ENCODE measurements at regions not wholly inside any gene's neighbourhood (a gene's known extent, or its start where the extent isn't known, plus 50 kb on each side); places are given as distances from the start of the nearest gene placed in this dataset.
A peak's percentile ranks its signal among the peaks of the same experiment; 100 is the strongest.

GRCh38 chr10:131744346-131744745, 156.5 kb upstream of the PPP2R2D start:
- peaks cover 0 to 24% (median 17%) of the 10 kb centered on the region in 3 donors for H3K27me3 ChIP-seq (ENCODE audit: insufficient read depth in 3 of 3, low read length in 2 of 3)
- no peaks in the 10 kb centered on the region for H3K9me3 ChIP-seq
- no peaks in the 10 kb centered on the region for H3K36me3 ChIP-seq (ENCODE audit: insufficient read depth in 1 of 2, low read depth in 1 of 2)
- TF ChIP-seq CTCF (IDR thresholded peaks at IDR 0.05) = no peak
- H3K4me1 ChIP-seq = no peaks in the 10 kb centered on the region
- no peak overlapping the region for H3K27ac ChIP-seq
- no peak overlapping the region for H3K4me3 ChIP-seq
- intact Hi-C loops (cut with DNase I) = no loop called here
- ATAC-seq (no peak), DNase-seq (peak in 1 of 2 donors; percentile 21)
- WGBS, 3 donors = 42 to 55% (median 51%) methylated on average over 10 of the region's 10 CpGs

- H3K9me3 ChIP-seq = no peaks in the 10 kb centered on the region
- intact Hi-C loops (cut with DNase I) = no loop called here
- TF ChIP-seq CTCF (IDR thresholded peaks at IDR 0.05) = no peak
- no peak for ATAC-seq
- H3K4me1 ChIP-seq = no peaks in the 10 kb centered on the region
- no peak overlapping the region for H3K27ac ChIP-seq
- WGBS, 3 donors = 81 to 89% (median 87%) methylated on average over 11 to 12 of the region's 12 CpGs
- H3K36me3 ChIP-seq (ENCODE audit: insufficient read depth in 1 of 2, low read depth in 1 of 2) = no peaks in the 10 kb centered on the region
- peak in 1 of 2 donors; percentile 32 for DNase-seq
- peaks cover 0 to 37% (median 17%) of the 10 kb centered on the region in 3 donors for H3K27me3 ChIP-seq (ENCODE audit: insufficient read depth in 3 of 3, low read length in 2 of 3)
- no peak overlapping the region for H3K4me3 ChIP-seq
Measured at GRCh38 chr10:131745591-131745990, 155.2 kb upstream of the PPP2R2D start.

GRCh38 chr10:131746241-131746711, 154.5 kb upstream of the PPP2R2D start:
- intact Hi-C loops (cut with DNase I) = no loop called here
- no peak for TF ChIP-seq CTCF (IDR thresholded peaks at IDR 0.05)
- peaks cover 0 to 37% (median 17%) of the 10 kb centered on the region in 3 donors for H3K27me3 ChIP-seq (ENCODE audit: insufficient read depth in 3 of 3, low read length in 2 of 3)
- H3K4me1 ChIP-seq = no peaks in the 10 kb centered on the region
- no peak overlapping the region for H3K4me3 ChIP-seq
- ATAC-seq (no peak), DNase-seq (peak in 1 of 2 donors; percentile 19)
- no peak overlapping the region for H3K27ac ChIP-seq
- no peaks in the 10 kb centered on the region for H3K9me3 ChIP-seq
- no peaks in the 10 kb centered on the region for H3K36me3 ChIP-seq (ENCODE audit: insufficient read depth in 1 of 2, low read depth in 1 of 2)
- WGBS, 3 donors = 76 to 83% (median 77%) methylated on average over 19 to 20 of the region's 20 CpGs

GRCh38 chr10:131746785-131747184, 154.0 kb upstream of the PPP2R2D start:
- no peak for DNase-seq
- no peak for ATAC-seq
- no peak for TF ChIP-seq CTCF (IDR thresholded peaks at IDR 0.05)
- Histone ChIP-seq H3K4me1 (no peaks in the 10 kb centered on the region), H3K27ac (no peak overlapping the region), H3K9me3 (no peaks in the 10 kb centered on the region), H3K27me3 (ENCODE audit: insufficient read depth in 3 of 3, low read length in 2 of 3) (peaks cover 0 to 40% (median 16%) of the 10 kb centered on the region in 3 donors), H3K36me3 (ENCODE audit: insufficient read depth in 1 of 2, low read depth in 1 of 2) (no peaks in the 10 kb centered on the region), H3K4me3 (no peak overlapping the region)
- 81 to 88% (median 84%) methylated on average over 1 of the region's 1 CpG for WGBS, 3 donors
- intact Hi-C loops (cut with DNase I) = no loop called here

- 86 to 90% (median 87%) methylated on average over 16 of the region's 16 CpGs for WGBS, 3 donors
- Histone ChIP-seq H3K36me3 (ENCODE audit: insufficient read depth in 1 of 2, low read depth in 1 of 2) (no peaks in the 10 kb centered on the region), H3K4me1 (no peaks in the 10 kb centered on the region), H3K27me3 (ENCODE audit: insufficient read depth in 3 of 3, low read length in 2 of 3) (peaks cover 0 to 40% (median 14%) of the 10 kb centered on the region in 3 donors), H3K4me3 (no peak overlapping the region), H3K9me3 (no peaks in the 10 kb centered on the region), H3K27ac (no peak overlapping the region)
- intact Hi-C loops (cut with DNase I) = no loop called here
- DNase-seq (peak in 1 of 2 donors; percentile 32), ATAC-seq (no peak)
- TF ChIP-seq CTCF (IDR thresholded peaks at IDR 0.05) = no peak
Measured at GRCh38 chr10:131747251-131747650, 153.6 kb upstream of the PPP2R2D start.
